NB4 (cell line): ENCODE measurements at regions not wholly inside any gene's neighbourhood (a gene's known extent, or its start where the extent isn't known, plus 50 kb on each side); places are given as distances from the start of the nearest gene placed in this dataset.

ENCODE experiments used
- CTCF ChIP-seq: IDR thresholded peaks from one replicate; pipeline ENCODE4 v1.5.1; 2012; ENCODE audit warnings: low read depth, low read length
- MAX ChIP-seq: IDR thresholded peaks from 2 replicates; pipeline ENCODE4 v1.6.1; 2011; ENCODE audit warnings: low read depth, low read length
- POLR2A ChIP-seq: IDR thresholded peaks from 2 replicates; pipeline ENCODE4 v1.6.1; 2011; ENCODE audit warnings: mild to moderate bottlenecking; ENCODE audit not compliant: insufficient read length; ENCODE audit errors: extremely low read depth

DNA sequence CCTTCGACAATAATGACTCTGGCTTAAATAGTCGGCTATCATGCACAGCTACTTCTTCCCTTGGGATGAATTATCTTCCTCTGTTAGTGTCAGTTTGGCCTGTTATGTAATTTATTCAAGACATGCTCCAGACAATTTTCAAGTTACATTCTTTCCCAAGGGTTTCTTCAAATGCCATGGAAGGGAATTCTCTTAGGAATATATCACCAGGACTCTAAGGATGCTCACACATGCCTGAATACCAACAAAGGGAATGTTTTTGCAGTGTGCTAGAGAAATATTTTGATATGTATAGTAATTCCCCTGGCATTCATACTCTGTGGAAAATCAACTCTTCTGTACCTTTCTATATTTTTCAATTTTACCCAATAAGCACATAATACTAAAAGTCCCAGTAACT, 286.0 kb upstream of the KYNU start:
- TF ChIP-seq CTCF (no peak), MAX (no peak), POLR2A (no peak)
